Activated CD4-positive, alpha-beta T cell treated with anti-CD3 and anti-CD28 coated beads for 48 hours (primary cell): ENCODE measurements at regions not wholly inside any gene's neighbourhood (a gene's known extent, or its start where the extent isn't known, plus 50 kb on each side); places are given as distances from the start of the nearest gene placed in this dataset.
"Not testable (repeated sequence)": the region's sequence is repeated elsewhere in the genome, so short reads cannot be mapped to it uniquely, and the experiment has no call there.

ENCODE experiments used
- DNase-seq: peaks from one replicate; pipeline ENCODE4 v3.0.0-alpha.2; 2020

DNA sequence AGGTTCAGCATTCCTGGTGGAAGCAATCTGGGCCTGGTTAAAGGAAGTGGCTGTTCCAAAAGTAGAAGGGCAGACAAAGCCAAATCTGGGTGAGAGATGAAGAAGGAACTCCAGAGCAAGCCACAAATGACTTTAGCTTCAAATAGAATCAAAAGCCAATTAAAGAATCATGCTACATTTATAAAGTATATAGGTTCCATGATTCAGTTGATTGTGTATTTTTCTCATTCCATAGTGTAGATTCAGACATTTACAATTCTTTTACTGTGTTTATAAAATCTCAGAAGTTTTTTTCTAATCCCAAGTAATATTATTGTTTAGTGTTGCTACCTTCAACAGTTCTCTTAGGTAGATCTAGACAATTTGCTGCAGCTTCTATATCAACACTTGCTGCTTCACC is 262.0 kb downstream of the PLK2 start:
- DNase-seq, result no peak

DNA sequence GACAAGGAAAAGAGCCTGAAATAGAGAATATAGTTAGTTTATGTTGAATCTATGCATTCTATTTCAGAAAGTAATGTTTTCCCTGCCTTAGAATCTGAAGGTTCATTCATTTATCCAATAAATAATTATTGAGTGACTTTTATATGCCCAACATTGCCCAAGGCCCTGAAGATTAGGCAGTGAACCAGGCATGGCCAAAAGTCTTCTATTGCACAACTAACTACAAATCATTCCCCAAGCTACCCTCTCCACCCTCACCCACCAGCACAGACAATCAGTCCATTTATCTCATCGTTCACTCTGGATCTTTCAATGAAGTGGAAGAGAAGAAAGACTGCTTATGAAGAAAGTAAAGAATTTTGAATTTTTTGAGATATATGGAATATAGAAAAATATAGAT is 268.4 kb downstream of the PLK2 start:
- no peak for DNase-seq

DNA sequence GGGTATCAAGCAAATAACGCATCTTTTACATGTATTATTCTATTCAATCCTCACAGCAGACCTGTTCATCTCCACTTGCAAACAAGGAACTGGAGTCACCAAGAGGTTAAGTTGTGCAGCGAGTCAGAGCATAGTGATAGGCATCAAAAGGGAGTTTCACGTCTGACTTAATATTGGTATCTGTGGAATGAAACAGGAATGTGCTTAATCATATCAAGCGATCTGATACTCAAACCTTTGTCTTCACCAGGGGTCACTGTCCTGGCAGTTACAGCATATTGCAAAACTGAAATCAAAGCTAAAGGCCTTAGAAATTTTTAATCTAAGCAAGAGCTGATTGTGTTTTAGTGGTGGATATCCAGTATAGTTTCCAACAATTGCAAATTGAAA is 271.6 kb downstream of the PLK2 start:
- no peak for DNase-seq

DNA sequence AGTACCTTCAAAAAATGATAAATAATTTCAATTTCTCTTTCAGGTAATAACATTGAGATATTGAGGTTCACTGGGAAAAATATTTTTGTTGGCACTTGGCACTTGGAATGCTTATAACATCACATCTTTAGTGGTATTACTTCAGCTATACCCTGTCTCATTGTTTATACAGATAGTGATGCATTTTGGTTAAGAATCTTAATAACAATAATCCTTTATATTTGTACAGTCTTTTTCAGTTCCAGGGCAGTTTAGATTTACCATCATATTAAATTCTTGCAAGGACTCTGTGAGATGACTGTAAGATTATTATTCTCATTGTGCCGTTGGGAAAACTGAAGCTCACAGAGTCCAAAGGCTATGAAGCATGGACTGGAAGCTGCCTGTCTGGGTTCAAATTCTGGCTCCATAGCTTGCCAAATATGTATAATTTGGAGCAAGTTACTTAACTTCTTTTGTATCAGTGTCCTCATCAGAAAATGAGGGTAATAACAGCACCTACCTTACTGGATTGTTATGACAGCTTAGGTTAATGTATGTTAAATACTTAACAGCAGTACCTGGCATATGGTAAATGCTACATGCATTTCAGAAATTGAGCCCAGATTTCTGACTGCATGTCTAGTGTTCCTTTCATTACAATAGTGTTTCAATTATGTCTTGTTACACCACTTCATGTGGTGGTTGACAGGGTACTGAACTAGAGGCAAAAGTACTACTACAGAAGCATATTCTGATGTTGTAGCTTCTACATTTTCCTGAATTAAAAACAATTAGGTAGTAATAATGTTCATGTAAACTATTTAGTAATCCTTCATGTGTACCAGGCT is 272.2 kb downstream of the PLK2 start:
- DNase-seq, result no peak

DNA sequence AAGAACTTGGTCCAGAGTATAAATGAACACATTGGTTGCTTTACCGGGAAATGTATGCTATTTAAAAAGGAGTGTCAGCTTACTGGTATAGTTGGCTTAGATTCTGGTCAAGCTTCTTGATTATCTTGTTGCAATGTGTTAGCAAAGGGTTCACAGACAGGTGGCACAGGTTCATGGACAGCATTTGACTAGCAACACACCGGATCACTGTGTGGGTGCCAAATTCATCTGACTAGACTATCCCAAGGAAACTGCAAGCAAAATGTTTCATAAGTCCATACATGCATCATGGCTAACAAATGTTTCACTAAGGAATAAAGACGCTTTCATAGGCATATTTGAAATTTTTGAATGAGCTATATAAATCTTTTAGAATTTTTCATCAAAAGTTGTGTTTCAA is 274.1 kb downstream of the PLK2 start:
- DNase-seq, result no peak

DNA sequence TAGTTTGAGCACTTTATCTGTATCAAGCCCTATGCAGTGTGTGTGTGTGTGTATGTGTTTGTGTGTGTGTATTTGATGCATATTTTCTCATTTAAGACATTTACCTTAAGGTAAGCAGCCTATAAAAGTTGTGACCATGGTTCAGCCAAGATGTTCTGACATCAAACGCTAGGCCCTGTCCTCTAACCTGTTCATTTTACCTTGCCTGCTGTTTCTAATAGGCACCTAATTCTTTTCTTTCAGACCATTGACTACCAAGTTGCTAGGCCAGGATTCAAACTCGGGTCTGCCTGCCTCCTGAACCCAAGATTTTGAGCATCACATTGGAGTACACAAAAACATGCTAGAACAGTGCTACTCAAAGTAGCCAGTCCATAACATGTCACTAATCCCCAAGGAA is 274.5 kb downstream of the PLK2 start:
- no peak for DNase-seq

DNA sequence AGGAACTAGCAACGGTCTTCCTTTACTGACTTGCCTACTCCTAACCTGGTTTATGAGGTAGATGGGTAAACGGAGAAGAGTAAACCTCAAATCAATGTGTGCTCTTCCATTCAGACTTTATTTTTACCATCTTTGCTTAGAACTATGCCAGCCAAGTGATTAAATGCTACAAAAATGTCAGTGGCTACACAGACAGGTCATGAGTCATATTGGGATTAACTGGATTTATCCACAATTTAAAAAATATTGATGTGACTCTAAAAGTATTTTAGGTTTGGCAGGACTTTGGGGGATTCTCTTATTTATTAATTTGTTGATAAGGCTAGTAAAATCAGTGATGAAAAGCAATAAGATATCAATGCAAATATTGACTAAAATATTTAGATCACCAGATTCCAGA is 275.0 kb downstream of the PLK2 start:
- DNase-seq, result no peak

DNA sequence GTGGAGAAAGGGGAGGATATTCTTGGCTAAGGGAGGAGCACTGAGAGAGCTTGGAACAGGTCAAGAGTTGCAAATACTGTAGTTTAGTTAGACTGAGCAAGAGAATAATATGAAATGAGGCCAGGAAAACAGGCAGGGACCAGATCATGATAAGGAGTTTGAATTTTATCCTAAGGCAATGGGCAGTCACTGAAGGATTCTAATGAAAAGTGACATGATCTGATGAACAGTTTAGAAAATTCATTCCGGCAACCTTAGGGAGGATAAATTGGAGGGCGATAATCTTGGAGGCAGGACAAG is 276.1 kb downstream of the PLK2 start:
- no peak for DNase-seq

DNA sequence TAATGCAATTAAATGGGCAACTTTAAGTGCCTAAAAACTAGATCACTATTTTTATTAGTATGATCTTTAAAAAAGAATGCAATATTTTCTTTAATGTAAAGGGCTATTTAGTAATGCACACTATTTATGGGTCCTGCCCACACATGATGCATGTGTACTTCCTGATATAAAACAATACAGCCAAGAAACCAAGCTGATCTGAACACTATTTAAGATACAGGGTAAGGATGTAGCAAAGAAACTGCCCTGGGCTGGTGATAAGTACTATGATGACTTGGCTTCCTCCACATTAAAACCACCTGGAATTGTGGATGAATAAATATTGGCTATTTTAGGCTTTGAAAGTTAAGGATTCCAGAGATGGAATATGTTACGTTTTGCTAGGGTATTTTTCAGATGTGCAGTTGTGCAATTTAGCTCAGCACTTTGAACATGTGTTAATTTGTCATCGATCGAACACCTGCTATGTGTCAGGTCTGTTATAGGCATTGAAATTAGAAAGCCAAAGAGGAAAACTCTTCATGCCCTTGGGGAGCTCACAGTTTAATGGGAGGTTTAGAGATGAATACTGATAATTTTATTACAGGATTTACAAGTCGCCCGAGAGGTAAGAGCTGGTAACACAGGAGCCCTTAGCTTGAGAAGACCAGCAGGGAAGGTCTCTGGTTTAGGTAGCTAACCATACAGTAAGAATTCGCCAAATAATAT is 276.7 kb downstream of the PLK2 start:
- no peak for DNase-seq

DNA sequence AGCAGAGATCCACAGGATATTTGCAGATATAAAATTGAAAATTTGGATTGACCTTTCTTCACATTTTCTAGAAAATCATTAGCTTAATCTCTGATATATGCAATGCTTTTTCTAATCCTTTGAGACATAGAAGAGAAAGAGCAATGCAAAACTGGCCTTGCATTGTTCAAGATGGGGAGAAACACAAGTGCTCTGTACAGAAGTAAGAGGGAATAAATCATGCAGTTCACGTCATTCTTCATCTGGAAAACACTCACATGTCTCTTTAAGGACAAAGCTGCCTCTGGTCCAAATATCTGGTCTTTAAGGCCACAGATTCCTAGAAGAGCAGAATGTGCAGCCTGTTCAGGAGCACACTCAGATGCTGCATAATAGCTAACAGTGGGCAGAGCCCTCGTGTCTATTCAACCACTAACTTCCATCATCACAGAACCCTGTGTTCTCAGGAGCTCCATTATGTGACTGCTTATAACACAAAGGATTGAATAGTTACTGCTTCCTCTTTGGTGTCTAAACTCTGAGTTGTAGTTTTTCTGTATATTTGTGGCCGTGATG is 277.5 kb downstream of the PLK2 start:
- DNase-seq, result no peak

DNA sequence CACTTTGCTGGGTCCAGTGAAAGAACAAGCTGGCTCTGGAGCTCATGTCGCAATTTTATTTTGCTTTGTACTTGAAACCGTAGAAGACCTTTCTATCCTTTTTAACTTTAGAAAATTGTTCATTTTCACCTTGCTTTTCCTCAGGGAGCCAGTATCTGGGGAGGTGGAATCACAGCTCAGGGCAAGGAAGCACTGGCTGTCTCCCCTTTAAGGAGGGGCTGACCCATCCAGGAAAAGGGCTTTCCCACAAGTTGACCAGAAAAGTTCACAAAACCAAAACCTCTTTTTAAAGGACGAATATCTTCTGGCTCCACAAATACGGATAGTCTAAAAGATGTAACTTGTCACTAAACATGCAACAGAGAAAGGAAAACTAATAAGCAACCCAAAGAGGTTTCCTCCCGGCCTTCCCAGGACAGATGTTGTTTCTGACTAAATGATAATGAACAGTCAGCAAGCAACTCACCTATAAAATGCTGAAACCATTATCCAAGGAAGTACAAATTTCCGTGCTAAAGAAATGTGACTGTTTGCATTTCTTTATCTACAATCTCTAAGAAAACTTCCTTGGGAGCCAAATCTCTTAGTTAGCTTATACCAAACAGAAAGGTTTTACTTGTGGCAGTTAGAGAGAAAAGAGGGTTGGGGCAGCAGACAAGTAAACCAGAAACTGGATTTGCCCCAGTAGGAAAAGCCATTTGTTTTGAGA is 278.2 kb downstream of the PLK2 start:
- DNase-seq, result no peak

DNA sequence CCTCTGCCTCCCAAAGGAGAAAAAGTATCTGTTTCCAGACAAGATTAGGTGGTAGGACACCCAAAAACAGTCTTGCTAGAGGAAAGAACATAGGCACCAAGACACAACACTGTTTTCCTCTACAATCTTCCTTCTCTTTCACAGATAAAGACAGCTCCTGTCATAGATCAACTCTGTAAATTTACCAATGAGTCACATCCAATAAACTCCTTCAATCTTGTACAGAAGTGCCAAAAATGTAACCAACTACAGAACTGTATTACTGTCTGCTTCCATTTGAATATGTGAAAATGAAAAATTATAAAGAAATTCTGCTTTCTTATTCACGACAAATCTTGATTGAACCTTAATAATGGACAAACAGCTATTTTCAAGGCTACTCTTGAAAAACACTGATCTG is 286.9 kb downstream of the PLK2 start:
- DNase-seq, result no peak

DNA sequence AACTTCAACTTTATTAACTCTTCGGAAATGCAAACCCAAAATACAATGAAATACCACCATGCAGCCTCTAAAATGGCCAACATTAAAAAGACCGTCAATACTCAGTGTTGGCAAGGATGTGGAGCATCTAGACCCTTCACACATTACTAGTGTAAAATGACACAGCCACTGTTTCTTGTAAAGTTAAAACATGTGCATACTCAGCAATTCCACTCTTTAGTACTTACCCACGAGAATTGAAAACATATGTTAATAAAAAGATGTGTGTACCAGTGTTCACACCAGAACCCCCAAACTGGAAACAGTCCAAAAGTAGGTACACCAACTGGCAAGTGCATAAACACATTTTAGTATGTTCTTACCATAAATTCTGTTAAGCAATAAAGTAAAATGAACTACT is 294.7 kb downstream of the PLK2 start:
- DNase-seq, result no peak

DNA sequence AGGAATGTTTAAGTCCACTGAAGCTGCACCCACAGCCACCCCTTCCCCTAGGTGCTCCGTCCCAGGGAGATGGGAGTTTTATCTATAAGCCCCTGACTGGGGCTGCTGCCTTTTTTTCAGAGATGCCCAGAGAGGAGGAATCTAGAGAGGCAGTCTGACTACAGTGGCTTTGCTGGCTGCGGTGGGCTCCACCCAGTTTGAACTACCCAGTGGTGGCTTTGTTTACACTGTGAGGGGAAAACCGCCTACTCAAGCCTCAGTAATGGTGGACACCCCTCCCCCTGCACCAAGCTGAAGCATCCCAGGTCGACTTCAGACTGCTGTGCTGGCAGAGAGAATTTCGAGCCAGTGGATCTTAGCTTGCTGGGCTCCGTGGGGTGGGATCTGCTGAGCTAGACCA is 298.0 kb downstream of the PLK2 start:
- not testable (repeated sequence) for DNase-seq

DNA sequence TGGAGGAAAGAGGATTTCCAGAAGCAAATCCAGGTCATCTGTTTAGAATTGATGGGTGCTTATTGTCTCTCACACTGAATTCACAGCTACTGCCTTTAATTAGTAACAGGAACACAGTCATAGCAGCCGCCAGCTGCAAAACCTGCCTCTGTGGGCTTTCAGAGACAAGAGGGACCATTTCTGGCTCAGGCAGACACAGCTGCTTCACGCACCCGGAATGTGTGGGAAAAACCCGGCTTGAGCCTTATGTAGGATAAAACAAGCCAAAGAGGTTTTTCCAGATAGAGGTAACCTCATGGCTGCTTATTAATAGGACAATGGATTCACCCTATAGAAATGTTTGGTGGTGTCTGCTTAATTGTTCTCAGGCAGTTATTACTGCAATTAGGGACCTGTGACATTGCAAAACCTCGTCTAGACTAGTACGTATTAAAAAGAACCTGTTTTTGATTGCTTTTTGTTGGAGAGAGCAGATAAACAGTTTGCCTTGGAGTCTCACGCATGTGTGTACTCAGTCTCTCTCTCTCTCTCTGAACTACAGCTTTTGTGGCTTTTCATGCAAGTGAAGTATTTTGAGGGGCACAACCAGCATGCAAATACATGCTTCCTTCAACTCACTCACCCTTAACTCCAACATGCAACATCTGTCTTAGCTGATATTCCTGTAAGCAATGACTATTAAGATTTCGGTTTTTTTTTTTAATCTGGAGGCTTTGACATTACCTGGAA is 302.7 kb downstream of the PLK2 start:
- DNase-seq, result no peak

DNA sequence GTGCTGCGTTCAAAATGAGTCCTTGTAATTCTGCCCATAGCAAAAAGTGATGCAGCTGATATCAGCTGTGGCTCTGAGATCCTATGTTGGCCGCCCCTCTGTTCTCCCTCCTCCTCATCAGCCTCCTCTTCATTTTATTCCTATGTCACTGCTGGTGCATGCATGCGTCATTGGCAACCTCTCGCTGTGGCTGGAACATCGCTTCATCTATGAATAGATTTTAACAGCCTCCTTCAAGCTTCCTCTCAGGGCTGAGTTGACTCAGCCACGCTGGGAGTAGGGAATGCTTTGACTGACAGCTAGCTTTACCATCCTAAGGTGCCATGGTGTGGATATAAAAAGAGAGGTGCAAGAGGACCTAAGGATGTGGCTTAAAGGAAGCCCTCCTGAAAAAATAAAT is 303.5 kb downstream of the PLK2 start:
- DNase-seq, result no peak

DNA sequence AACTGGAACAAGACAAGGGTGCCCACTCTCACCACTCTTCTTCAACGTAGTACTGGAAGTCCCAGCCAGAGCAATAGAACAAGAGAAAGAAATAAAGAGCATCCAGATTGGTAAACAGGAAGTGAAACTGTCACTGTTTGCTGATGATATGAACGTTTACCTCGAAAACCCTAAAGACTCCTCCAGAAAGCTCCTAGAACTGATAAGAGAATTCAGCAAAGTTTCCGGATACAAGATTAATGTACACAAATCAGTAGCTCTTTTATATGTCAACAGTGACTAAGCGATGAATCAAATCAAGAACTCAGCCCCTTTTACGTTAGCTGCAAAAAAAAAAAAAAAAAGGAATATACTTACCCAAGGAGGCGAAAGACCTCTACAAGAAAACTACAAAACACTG is 306.6 kb downstream of the PLK2 start:
- DNase-seq, result no peak

DNA sequence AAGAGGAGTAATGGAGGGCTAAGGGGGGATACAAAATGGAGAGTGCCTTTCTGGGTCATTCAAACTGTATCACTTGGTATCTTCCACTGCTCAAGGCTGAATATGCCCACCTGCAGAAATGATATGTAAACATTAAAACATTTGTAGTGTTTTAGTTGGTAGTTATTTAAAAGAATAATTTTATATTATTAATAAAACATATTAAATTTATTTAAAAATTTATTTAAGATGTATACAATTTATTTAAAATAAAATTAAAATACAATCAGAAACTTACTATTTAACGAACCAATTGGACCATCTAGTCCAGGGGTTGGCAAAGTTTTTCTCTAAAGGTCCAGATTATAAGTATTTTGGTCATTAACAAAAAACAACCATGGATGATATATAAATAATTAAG is 308.5 kb downstream of the PLK2 start:
- DNase-seq, result no peak

DNA sequence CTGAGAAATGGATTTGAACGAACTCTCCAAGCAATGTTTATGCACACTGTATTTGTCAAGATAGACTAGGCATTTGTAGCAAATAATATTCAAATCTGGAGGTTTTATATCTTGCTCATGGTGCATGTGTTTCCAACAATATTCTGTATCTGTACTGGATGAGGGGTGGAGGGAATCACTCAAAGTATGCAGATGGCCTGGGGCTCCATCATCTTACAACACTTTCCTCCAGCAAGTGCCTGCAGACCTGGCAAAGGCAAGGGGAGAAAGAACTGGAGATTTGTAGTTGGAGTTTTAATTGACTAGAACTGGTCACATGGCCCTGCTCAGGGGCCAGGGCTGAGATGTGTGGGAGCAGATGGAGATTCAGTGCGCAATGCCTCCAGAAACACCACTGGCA is 309.0 kb downstream of the PLK2 start:
- DNase-seq, result no peak

DNA sequence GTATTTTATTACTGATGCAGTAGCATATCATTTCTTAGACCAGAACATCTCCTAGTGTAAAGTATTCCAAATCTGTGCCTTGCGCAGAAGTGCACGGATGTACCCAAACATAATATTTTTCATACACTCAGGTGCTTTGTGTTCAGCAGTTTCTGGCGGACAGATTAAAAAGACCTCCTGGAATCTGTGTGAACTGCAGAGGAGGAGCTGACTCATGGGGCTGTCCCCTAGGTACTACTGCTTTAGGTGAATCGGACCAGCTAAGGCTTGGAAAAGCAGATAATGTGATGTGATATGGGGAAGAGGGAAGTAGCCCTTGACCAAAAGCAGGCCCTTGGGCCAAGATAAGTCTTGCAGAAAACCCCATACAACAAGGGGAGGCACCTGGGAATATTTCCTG is 310.1 kb downstream of the PLK2 start:
- no peak for DNase-seq

DNA sequence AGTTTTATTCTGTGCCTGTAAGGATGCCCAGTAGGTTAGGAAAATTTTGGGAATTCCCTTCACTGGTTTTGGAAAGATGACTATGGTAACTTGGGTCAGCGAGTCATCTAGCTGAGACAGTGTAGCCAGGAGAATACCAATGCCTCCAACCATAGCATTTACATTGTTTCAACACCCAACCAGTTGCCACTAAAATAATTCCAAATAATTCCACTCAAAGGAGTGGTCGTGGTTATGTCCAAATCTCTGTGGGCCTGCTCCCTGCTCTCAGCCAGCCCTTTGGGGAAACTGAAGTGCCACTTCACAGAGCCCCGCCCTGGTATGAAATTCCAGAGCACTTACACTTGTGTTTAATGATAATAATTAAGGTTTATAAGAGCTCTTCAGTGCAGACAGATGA is 310.5 kb downstream of the PLK2 start:
- DNase-seq, result no peak

DNA sequence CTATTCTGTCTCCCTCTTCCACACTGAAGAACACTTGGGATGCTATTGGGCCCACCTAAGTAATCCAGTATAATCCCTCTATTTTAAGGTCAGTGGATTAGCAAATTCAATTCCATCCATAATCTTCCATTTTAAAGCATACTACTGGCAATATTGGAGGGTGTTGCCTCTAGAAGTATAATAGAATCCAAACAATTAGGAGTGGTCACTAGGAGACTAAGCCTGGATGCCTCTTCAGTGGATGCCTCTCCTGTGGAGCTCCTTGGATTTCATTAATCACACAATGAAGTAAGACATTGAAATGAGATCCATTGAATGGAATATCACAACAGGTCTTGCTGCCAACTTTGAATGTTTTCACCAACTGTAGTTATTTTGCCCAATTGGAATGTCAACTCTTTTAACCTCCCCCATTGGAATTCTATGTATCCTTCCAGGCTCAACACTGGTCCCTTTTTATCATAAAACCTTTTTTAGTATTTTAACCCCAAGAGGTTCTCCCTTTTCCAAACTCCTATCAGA is 311.6 kb downstream of the PLK2 start:
- DNase-seq, result no peak

DNA sequence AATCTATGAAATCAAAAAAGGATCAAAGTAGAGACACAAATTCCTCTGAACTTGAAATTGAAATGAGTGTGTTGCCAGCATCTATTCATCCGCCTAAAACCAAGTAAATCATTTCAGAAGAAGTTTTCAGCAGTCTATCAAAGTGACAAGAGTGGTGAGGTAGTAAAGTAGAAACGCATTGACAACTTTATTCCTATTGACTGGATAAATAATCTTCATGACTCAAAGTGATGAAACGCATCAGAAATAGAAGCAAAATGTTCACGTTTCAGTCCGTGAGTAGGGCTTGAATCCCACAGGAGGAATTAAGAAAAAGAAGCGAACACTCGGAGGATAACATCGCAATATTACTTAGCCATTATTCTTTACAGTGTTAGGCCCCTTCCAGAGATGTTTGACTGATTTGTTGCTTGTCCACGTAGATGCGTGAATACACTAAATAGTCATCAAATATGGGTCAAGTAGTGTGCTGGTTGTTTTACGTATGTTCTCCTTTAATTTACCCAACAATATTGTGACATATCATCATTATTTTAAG is 314.4 kb downstream of the PLK2 start:
- DNase-seq, result no peak
